ENCODE measurements at regions not wholly inside any gene's neighbourhood (a gene's known extent, or its start where the extent isn't known, plus 50 kb on each side); places are given as distances from the start of the nearest gene placed in this dataset.

DNA sequence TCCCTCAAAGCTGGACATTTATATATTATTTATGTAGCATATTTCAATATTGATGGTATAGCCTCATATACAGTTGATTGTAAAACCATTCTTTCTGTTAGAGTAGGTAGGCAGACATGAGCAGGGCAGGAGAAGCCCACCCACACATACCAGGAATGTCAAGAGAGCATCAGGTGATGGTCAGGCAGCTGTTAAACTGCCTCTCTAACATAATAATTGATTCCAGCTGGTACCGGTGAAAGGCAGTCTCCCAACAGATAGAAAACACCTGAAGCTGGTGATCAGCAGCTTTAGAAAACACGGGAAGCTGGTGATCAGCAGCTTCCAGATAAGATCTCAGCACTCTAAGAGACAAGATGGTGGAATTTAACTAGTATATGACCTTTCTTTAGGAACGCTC, 132.9 kb downstream of the SLITRK6 start:
- TF ChIP-seq EZH2 (IDR thresholded peaks at IDR 0.05) (no peak), CTCF (IDR thresholded peaks at IDR 0.05) (no peak)
